ENCODE measurements at regions not wholly inside any gene's neighbourhood (a gene's known extent, or its start where the extent isn't known, plus 50 kb on each side); places are given as distances from the start of the nearest gene placed in this dataset.

DNA sequence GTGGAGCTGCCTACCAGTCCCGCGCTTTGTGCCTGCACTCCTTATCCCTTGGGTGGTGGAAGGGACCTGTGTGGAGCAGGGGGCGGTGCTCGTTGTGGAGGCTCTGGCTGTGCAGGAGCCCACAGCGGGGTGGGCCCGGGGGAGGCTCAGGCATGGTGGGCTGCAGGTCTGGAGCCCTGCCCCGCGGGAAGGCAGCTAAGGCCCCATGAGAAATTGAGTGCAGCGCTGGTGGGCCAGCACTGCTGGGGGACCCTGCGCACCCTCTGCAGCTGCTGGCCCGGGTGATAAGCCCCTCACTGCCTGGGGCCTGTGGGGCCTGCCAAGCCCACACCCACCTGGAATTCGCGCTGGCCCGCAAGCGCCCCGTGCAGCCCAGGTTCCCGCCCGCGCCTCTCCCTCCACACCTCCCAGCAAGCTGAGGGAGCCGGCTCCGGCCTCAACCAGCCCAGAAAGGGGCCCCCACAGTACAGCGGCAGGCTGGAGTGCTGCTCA lies 859.6 kb upstream of the KCND2 start:
- no peak for DNase-seq (ENCODE audit: low spot score in 2 of 2)
- Histone ChIP-seq H3K9me3 (peaks cover 0 to 12% (median 0%) of the 10 kb centered on the region in 4 donors), H3K36me3 (no peaks in the 10 kb centered on the region), H3K4me3 (no peak overlapping the region), H3K4me1 (no peaks in the 10 kb centered on the region), H3K27ac (no peak overlapping the region), H3K27me3 (no peaks in the 10 kb centered on the region)
- TF ChIP-seq EP300 (IDR thresholded peaks at IDR 0.05) (no peak), POLR2A (IDR thresholded peaks at IDR 0.05) (no peak)
- TF ChIP-seq, protein P1, sequence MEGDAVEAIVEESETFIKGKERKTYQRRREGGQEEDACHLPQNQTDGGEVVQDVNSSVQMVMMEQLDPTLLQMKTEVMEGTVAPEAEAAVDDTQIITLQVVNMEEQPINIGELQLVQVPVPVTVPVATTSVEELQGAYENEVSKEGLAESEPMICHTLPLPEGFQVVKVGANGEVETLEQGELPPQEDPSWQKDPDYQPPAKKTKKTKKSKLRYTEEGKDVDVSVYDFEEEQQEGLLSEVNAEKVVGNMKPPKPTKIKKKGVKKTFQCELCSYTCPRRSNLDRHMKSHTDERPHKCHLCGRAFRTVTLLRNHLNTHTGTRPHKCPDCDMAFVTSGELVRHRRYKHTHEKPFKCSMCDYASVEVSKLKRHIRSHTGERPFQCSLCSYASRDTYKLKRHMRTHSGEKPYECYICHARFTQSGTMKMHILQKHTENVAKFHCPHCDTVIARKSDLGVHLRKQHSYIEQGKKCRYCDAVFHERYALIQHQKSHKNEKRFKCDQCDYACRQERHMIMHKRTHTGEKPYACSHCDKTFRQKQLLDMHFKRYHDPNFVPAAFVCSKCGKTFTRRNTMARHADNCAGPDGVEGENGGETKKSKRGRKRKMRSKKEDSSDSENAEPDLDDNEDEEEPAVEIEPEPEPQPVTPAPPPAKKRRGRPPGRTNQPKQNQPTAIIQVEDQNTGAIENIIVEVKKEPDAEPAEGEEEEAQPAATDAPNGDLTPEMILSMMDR (IDR thresholded peaks at IDR 0.05): no peak
- 94 to 97% methylated on average over 10 to 12 of the region's 22 CpGs for WGBS, 2 donors

DNA sequence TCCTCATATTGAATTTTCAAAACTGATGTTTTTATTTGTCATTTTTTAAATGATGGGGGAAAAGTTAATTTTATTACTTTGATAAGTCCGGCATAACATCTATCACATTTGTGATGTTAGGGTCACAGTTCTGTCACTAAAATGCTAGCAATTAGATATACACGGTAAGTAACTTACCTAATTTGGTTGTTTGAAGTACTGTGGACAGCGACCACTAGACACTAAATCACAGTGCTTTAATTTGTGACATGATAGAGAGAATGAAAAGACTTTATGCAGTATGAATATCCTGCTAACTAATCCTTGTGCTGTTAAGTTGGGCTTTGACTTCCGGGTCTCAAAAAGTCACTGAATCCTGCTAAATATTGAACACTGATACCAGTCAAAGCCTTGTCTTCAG lies 857.3 kb upstream of the KCND2 start:
- WGBS, 2 donors: 62 to 82% methylated on average over 4 of the region's 4 CpGs
- TF ChIP-seq EP300 (IDR thresholded peaks at IDR 0.05): no peak
- no peak for TF ChIP-seq POLR2A (IDR thresholded peaks at IDR 0.05)
- TF ChIP-seq, protein P1 (IDR thresholded peaks at IDR 0.05): no peak
- Histone ChIP-seq H3K27me3 (no peaks in the 10 kb centered on the region), H3K36me3 (no peaks in the 10 kb centered on the region), H3K4me3 (no peak overlapping the region), H3K27ac (no peak overlapping the region), H3K4me1 (no peaks in the 10 kb centered on the region), H3K9me3 (peaks cover 0 to 12% (median 0%) of the 10 kb centered on the region in 4 donors)
- no peak for DNase-seq (ENCODE audit: low spot score in 2 of 2)

DNA sequence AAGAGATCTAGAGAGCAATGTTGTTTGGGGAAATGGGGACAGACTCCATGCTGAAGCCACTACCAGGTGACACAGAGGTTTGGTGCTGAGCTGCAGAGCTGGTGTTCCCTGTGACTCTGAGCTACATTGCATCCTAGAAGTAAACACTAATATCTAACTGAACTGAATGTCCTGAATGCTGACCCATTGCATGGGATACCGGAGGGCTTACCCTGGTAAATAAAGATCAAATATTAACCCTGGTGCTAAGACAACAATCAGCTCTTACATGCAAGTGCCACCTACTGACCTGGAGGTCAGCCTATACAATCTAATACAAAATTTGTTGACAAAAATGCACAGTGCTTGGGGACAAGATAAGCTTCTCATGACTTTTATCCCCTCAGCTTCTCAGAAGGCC lies 851.3 kb upstream of the KCND2 start:
- peaks cover 0 to 3% (median 0%) of the 10 kb centered on the region in 4 donors for H3K9me3 ChIP-seq
- H3K4me1 ChIP-seq: no peaks in the 10 kb centered on the region
- no peak for DNase-seq (ENCODE audit: low spot score in 2 of 2)
- H3K27ac ChIP-seq: no peak overlapping the region
- H3K36me3 ChIP-seq: no peaks in the 10 kb centered on the region
- TF ChIP-seq EP300 (IDR thresholded peaks at IDR 0.05) (no peak), POLR2A (IDR thresholded peaks at IDR 0.05) (no peak)
- TF ChIP-seq, protein P1 (IDR thresholded peaks at IDR 0.05): no peak
- H3K4me3 ChIP-seq: no peak overlapping the region
- no peaks in the 10 kb centered on the region for H3K27me3 ChIP-seq
- 53 to 64% methylated on average over 1 of the region's 1 CpG for WGBS, 2 donors

DNA sequence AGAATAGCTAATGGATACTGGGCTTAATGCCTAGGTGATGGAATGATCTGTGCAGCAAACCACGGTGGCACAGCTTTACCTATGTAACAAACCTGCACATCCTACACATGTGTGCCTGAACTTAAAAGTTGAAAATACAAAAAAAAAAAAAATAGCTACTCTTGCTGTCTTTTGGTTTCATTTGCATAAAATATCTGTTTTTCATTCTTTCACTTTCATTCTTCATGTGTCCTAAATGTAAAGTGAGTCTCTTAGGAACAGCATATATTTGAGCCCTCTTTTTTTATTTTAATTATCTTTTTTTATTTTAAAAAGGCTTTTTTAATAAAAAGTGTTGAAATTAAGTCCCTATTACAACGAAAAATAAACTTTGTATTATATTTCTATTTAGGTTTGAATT lies 836.1 kb upstream of the KCND2 start:
- no peak for DNase-seq (ENCODE audit: low spot score in 2 of 2)
- no peak overlapping the region for H3K4me3 ChIP-seq
- WGBS, 2 donors: 64 to 74% methylated on average over 2 of the region's 2 CpGs
- H3K27ac ChIP-seq: no peak overlapping the region
- no peaks in the 10 kb centered on the region for H3K9me3 ChIP-seq
- H3K27me3 ChIP-seq: no peaks in the 10 kb centered on the region
- no peaks in the 10 kb centered on the region for H3K4me1 ChIP-seq
- TF ChIP-seq EP300 (IDR thresholded peaks at IDR 0.05) (no peak), POLR2A (IDR thresholded peaks at IDR 0.05) (no peak)
- TF ChIP-seq, protein P1 (IDR thresholded peaks at IDR 0.05): no peak
- no peaks in the 10 kb centered on the region for H3K36me3 ChIP-seq

DNA sequence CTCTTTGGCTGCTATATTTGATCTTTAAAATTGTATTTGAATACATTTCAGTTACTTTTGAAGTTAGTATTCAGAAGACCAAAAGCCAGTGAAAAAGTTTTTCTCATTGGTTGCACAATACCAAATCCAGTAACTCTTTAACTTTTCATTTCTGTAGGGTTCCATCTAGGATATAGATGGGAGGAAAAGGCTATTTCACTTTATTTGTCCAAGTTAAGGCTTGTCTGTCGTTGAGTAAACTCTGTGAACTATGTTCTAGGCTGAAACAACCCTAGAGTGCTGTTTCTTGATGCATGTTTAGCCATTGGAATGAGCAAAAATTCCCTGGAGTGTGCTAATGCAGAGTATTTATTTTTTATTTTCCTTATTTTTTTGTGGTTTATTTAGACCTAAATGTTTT lies 834.7 kb upstream of the KCND2 start:
- 24 to 34% methylated on average over 1 of the region's 1 CpG for WGBS, 2 donors
- no peaks in the 10 kb centered on the region for H3K36me3 ChIP-seq
- H3K9me3 ChIP-seq: no peaks in the 10 kb centered on the region
- H3K27ac ChIP-seq: no peak overlapping the region
- no peak overlapping the region for H3K4me3 ChIP-seq
- no peaks in the 10 kb centered on the region for H3K27me3 ChIP-seq
- no peaks in the 10 kb centered on the region for H3K4me1 ChIP-seq
- TF ChIP-seq POLR2A (IDR thresholded peaks at IDR 0.05): no peak
- TF ChIP-seq, protein P1 (IDR thresholded peaks at IDR 0.05): no peak
- TF ChIP-seq EP300 (IDR thresholded peaks at IDR 0.05): no peak
- DNase-seq (ENCODE audit: low spot score in 2 of 2): no peak

Data from tibial nerve (tissue), 4 donors.